Right lobe of liver (tissue), 4 donors: ENCODE measurements at regions not wholly inside any gene's neighbourhood (a gene's known extent, or its start where the extent isn't known, plus 50 kb on each side); places are given as distances from the start of the nearest gene placed in this dataset.
A peak's percentile ranks its signal among the peaks of the same experiment; 100 is the strongest.

Experiments used
- CTCF ChIP-seq, 4 donors: fragments of 200-600 bp in 3 of 4; fragments of 450-650 bp in 1 of 4; IDR thresholded peaks; one replicate each; pipeline versions ENCODE4 v1.5.1 to v1.8.0; 2016 to 2022; ENCODE audit warnings: antibody characterized with exemption in 4 of 4, mild to moderate bottlenecking in 2 of 4
- POLR2A ChIP-seq: fragments of 450-650 bp; IDR thresholded peaks from one replicate; pipeline ENCODE4 v1.6.1; 2017; ENCODE audit warnings: antibody characterized with exemption, mild to moderate bottlenecking
- donor health status: DM: no; HTN: no; CAD: no.
- donor health status: DM: no; HTN: no; CAD: no.
- donor health status: DM: no; HTN: yes; CAD: no.

GRCh38 chr9:87395804-87396479 is 101.7 kb upstream of the DAPK1 start:
- TF ChIP-seq CTCF (IDR thresholded peaks at IDR 0.05), result peak in 1 of 4 donors; percentile 27
- TF ChIP-seq POLR2A, result no peak
